SK-N-DZ (cell line): ENCODE measurements at regions not wholly inside any gene's neighbourhood (a gene's known extent, or its start where the extent isn't known, plus 50 kb on each side); places are given as distances from the start of the nearest gene placed in this dataset.
A peak's percentile ranks its signal among the peaks of the same experiment; 100 is the strongest.

Source experiments
- DNase-seq: peaks from one replicate; pipeline ENCODE4 v3.0.0-alpha.2; 2015; ENCODE audit warnings: low spot score

- DNase-seq, result peak; percentile 84
Measured at GRCh38 chrX:65034668-65035445, 58.6 kb upstream of the ZC4H2 start, which contains the start of gene ZC3H12B. Gene ZC3H12B (plus strand): TSS chrX:65034826.

- DNase-seq, result no peak
Measured at GRCh38 chrX:65034292-65034667, 58.0 kb upstream of the ZC4H2 start.
